AG09319 (cell line): ENCODE measurements at regions not wholly inside any gene's neighbourhood (a gene's known extent, or its start where the extent isn't known, plus 50 kb on each side); places are given as distances from the start of the nearest gene placed in this dataset.
"Not testable (repeated sequence)": the region's sequence is repeated elsewhere in the genome, so short reads cannot be mapped to it uniquely, and the experiment has no call there.

ENCODE experiments used
- DNase-seq: peaks from one replicate; pipeline ENCODE4 v3.0.0-alpha.2; 2010; ENCODE audit warnings: low read depth; ENCODE audit errors: extremely low read depth
- CTCF ChIP-seq: IDR thresholded peaks from 2 replicates; pipeline ENCODE4 v1.5.1; 2011; ENCODE audit warnings: low read depth, mild to moderate bottlenecking, inconsistent platforms, low read length, moderate library complexity

- TF ChIP-seq CTCF, result peak; percentile 51
- DNase-seq, result no peak
These were observed 56.8 kb upstream of the FAM171A1 start for GRCh38 chr10:15427843-15428414.

GRCh38 chr10:15426558-15426957, 55.5 kb upstream of the FAM171A1 start:
- no peak for DNase-seq
- TF ChIP-seq CTCF, result no peak

GRCh38 chr10:15426115-15426514, 55.0 kb upstream of the FAM171A1 start:
- TF ChIP-seq CTCF, result no peak
- DNase-seq, result no peak

- DNase-seq, result not testable (repeated sequence)
These were observed 50.8 kb upstream of the FAM171A1 start for GRCh38 chr10:15421875-15422274.
